GM21360 (cell line): ENCODE measurements at regions not wholly inside any gene's neighbourhood (a gene's known extent, or its start where the extent isn't known, plus 50 kb on each side); places are given as distances from the start of the nearest gene placed in this dataset.
"Not testable (repeated sequence)": the region's sequence is repeated elsewhere in the genome, so short reads cannot be mapped to it uniquely, and the experiment has no call there.

Source experiments
- ATAC-seq: cut with Tn5 transposase; IDR thresholded peaks from one replicate; pipeline ENCODE4 v1.9.1; 2021; ENCODE audit warnings: mild to moderate bottlenecking, moderate library complexity; ENCODE audit not compliant: unreplicated experiment

- ATAC-seq: no peak
Measured at GRCh38 chr3:163572856-163573255, 1505.4 kb downstream of the SI start.

DNA sequence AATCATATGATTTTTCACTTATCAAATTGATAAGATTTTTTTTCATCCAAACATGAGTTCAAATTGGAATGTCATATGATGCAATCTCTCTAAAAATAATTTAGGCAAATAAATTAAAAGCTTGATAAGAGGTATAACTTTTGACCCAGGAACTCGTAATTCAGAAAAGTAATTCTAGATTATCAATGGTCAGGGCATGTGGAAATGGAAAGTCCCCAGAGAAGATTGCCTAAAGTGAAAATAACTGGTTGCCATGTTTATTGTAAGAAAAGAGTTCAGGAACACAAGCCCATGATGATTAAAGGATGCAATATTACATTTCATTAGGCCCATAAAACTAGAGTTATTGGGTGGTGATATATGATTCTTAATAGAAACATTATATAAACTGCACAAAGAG is 1514.8 kb downstream of the SI start:
- ATAC-seq: no peak

GRCh38 chr3:163562625-163563024 is 1515.7 kb downstream of the SI start:
- no peak for ATAC-seq

DNA sequence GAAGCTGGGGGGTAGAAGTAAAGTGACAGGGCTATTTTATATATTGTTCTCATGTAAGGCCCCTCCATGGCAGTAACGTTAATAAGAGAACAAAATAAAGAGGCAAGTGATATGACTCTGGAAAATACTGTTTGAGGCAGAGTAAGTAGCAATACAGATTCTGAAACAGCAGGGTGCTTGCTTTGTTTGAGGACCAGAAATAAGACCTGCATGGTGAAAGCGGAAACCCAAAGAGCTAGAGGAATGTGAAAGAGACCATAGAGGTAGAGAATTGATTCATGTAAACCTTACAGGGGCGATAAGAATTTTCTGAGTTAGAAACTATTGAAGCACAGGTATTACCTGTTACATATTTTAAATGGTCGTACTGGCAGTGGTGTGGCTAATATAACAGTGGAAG is 1517.1 kb downstream of the SI start:
- no peak for ATAC-seq

GRCh38 chr3:163560459-163560858 is 1517.8 kb downstream of the SI start:
- no peak for ATAC-seq

DNA sequence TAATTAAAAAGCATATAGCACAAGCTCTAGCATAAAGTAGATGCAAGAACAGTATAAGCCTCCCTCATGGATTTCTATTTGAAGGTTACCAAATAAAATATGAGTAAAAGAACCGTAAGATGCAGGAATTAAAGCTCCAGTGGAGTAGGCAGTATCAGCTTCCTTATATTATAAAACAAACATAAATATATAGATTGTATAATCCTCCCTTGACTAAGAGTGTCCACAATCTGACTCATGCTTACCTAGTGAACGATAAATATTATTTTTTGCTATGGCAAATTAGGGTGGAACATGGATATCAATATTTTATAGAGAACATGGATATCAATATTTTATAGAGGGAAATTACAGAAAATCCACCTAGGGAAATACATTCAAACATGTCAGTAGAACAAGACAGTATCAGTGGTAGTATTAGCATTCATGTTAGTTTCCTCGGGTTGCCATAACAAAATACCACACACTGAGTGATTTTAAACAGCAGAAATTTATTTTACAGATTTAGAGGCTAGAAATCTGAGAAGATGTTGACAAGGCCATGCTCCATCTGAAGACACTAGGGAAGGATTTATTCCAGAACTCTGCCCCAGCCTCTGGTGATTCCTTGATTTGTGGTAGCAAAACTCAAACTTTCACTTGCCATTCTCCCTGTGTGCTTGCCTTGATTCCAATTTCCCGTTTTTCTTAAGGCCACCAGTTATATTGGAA is 1521.3 kb downstream of the SI start:
- ATAC-seq: no peak

GRCh38 chr3:163555918-163556317 is 1522.4 kb downstream of the SI start:
- ATAC-seq: no peak

DNA sequence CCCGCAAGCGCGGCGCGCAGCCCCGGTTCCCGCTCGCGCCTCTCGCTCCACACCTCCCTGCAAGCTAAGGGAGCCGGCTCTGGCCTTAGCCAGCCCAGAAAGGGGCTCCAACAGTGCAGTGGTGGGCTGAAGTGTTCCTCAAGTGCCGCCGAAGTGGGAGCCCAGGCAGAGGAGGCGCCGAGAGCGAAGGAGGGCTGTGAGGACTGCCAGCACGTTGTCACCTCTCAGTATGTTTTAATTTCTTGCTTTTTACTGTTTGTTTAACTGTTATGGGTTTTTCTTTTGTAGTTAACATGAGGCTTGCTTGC is 1525.7 kb downstream of the SI start:
- no peak for ATAC-seq

DNA sequence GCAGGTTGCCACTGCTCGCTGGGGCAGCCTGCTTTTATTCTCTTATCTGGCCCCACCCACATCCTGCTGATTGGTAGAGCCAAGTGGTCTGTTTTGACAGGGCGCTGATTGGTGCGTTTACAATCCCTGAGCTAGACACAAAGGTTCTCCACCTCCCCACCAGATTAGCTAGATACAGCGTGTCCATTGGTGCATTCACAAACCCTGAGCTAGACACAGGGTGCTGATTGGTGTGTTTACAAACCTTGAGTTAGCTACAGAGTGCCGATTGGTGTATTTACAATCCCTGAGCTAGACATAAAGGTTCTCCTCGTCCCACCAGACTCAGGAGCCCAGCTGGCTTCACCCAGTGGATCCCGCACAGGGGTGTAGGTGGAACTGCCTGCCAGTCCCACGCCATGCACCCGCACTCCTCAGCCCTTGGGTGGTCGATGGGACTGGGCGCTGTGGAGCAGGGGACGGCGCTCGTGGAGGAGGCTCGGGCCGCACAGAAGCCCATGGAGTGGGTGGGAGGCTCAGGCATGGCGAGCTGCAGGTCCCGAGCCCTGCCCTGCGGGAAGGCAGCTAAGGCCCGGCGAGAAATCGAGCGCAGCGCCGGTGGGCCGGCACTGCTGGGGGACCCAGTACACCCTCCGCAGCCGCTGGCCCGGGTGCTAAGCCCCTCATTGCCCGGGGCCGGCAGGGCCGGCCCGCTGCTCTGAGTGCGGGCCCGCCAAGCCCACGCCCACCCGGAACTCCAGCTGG is 1526.2 kb downstream of the SI start:
- not testable (repeated sequence) for ATAC-seq

GRCh38 chr3:163548015-163548414 is 1530.3 kb downstream of the SI start:
- ATAC-seq: no peak

GRCh38 chr3:163547014-163547685 is 1531.1 kb downstream of the SI start:
- ATAC-seq: no peak

DNA sequence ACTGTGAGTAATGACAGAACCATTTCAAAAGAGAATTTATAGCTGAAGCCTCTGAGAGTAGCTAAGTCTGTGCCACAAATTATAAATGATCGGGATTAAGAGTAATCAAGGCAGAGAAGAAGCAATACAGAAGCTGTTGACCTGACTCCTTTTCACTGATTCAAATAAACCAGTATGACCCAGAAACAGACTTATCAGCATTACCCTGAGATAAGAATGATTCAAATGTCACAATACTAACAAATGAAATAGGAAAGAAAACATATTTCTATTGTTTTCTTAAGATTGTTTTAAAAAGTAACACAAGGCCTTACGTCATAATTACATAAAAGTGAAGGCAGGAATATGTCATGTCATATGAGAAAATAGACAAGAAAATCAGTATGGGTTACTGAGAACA is 1534.6 kb downstream of the SI start:
- ATAC-seq: no peak

DNA sequence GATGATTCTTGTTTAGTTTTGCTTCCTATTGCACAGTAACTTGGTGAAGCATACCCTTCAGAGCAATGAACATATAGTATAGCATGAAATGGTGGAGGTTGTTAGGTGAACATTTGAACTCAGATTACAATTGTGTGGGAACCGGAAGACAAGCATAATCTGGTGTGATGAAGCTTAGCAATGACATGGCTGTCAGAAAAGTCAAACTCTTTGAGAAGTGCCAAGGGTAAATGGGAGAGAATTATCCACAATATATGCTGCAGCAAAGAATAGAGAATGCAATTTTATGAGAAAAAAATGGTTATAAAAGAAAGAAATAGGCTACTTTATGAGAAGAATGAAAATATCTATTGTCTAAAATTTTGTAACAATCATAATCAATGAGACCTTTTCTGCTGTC is 1536.7 kb downstream of the SI start:
- ATAC-seq: no peak

DNA sequence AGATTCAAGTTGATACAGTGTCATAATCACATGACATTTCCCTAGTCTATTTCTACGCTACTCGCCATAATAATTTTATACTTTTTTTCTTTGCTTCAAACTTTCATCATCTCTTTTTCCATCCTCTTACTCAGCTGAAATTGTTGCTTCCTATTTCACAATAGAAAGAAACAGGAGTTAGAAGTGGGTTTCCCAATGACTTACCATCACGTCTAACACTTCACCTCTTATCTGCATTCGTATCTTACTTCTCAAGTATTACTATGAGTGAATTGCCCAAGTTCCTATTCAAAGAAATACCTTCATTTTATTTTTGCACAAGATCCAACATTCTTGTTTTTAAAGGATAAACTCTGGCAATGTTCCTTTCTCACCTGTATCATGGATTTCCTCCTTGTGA is 1539.9 kb downstream of the SI start:
- ATAC-seq: no peak

GRCh38 chr3:163533381-163533780 is 1544.9 kb downstream of the SI start:
- no peak for ATAC-seq

GRCh38 chr3:163523375-163523774 is 1554.9 kb downstream of the SI start:
- ATAC-seq: no peak

DNA sequence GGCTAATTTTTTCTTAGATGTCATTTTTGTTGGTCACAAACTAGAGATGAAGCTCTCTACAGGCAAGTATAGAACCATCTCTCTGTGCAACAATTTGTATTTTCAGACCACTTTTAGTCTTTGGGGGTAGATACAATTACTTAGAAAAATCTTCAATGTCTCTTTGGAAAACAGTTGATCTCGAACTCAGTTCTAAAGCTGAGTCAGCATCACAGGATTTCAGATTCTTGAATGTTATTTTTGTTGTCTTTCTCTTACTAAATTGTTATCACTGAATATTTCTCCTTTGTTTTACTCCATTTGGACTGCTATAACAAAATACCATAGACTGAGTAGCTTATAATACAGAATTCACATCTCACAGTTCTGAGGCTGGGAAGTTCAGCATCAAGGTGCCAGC is 1557.0 kb downstream of the SI start:
- ATAC-seq: no peak

DNA sequence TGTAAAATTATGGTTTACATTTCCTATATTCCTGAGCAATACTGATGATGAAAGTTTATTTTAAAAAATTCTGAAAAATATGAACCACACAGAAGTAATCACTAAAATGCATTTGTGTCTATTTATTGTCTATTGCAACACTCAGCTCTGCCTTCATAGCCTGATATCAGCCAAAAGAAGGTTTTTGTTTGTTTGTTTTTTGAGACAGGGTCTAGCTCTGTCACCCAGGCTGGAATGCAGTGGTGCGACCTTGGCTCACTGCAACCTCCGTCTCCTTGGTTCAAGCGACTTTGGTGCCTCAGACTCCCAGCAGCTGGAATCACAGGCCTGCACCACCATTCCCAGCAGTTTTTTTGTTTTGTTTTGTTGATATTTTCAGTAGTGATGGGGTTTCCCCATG is 1560.2 kb downstream of the SI start:
- no peak for ATAC-seq

DNA sequence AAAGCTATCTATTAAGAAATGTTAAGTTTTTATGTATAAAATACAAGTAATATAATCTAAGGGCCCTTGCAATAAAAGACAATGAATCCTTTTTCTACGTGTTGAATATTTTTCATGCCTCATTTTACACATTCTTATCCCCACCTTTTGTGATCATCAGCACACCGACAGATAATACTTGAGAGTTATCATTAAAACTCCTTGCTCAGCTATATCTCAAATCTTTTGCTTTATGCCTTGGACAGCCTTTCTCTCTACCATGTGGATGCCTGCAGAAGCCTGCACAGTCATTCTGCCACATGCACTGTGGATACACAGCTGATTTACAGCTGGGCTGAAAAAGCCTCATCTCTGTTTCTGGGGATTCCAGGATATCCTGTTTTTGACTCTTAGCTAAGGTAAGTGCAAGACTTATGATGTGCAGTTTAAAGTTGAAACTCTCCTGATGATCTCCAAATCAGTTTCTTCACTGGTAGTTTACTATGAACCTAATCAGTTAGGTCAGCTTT is 1565.1 kb downstream of the SI start:
- no peak for ATAC-seq

GRCh38 chr3:163508206-163508605 is 1570.1 kb downstream of the SI start:
- no peak for ATAC-seq

DNA sequence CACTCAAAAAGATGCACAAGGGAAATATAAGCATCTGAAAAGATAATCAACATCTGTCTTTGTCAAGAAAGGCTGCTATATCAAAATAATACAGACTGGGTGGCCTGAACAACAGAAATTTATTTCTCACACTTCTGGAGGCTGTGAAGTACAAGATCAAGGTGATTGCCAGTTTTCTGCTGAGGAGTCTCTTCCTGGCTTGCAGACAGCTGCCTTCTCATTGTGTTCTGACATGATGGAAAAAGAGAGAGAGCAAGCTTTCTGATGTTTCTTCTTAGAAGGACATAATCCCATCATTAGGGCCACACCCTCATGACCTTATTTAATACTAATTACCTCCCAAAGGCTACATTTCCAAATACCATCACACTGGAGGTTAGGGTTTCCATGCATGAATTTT is 1573.3 kb downstream of the SI start:
- no peak for ATAC-seq

GRCh38 chr3:163499736-163500219 is 1578.5 kb downstream of the SI start:
- not testable (repeated sequence) for ATAC-seq
